Activated CD8-positive, alpha-beta memory T cell treated with anti-CD3 and anti-CD28 coated beads, Interleukin-2, amount 50 U/mL, for 24 hours (primary cell): ENCODE measurements at regions not wholly inside any gene's neighbourhood (a gene's known extent, or its start where the extent isn't known, plus 50 kb on each side); places are given as distances from the start of the nearest gene placed in this dataset.

Source experiments
- DNase-seq: peaks from one replicate; pipeline ENCODE4 v3.0.0-alpha.2; 2020; ENCODE audit errors: extremely low read depth

DNA sequence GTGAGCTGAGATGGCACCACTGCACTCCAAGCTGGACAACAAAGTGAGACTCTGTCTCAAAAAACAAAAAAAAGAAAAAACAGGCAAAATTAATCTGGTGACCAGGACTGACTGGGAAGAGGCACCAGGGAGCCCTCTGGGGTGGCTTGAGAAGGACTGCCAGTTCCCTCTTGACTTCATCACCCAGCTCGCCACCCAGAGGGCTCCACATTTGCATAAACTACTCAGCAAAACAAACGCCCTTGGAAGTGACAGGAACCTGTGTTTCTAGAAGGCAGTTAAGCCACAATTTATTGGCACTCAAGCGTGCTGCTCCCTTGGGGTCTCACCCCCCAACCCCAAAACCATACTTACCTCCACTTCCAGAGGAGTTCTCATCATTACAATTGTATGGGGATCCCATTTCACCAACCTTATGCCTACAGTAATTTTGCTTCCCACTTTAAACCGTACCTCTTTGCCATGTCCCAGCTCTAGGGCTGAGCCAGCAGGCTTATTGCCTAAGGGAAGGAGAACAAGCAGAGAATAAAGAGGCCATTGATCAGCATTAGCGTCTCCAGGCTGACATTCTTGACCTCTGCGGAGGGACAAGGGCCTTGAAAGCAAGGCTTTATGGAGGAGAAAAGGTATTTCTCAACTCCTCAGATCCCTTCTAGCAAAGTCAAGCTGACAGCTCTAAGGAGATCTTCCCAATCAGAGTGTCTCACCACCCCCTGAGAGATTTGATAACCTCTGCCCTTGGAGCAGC, 357.4 kb downstream of the SHQ1 start:
- no peak for DNase-seq

DNA sequence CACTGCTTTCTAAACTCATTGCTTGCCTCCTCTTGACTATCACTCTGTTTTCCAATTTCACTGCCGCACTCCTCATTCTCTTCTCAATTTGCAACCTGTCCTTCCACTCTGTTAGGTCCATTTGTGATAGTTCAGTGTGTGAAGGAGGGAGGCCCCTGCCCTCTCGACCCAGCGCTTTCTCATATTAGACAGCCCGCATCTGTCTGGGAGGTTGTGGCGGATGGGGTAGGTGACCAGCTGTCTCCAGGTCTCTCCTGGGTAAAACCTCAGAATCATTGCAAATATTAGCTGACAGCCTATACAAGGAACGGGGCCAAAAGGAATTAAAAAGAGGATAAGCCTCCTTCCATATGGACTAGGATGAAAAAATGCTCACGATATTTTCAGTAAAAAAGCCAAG, 358.3 kb downstream of the SHQ1 start:
- DNase-seq, result no peak

DNA sequence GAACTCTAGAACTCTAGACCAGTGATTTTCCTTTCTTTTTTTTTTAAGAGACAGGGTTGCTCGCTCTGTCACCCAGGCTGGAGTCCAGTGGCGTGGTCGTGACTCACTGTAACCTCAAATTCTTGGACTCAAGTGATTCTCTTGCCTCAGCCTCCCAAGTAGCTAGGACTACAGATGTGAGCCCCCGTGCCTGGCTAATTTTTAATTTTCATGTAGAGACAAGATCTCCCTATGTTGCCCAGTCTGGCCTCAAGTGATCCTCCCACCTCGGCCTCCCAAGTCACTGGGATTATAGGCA, 359.6 kb downstream of the SHQ1 start:
- no peak for DNase-seq

DNA sequence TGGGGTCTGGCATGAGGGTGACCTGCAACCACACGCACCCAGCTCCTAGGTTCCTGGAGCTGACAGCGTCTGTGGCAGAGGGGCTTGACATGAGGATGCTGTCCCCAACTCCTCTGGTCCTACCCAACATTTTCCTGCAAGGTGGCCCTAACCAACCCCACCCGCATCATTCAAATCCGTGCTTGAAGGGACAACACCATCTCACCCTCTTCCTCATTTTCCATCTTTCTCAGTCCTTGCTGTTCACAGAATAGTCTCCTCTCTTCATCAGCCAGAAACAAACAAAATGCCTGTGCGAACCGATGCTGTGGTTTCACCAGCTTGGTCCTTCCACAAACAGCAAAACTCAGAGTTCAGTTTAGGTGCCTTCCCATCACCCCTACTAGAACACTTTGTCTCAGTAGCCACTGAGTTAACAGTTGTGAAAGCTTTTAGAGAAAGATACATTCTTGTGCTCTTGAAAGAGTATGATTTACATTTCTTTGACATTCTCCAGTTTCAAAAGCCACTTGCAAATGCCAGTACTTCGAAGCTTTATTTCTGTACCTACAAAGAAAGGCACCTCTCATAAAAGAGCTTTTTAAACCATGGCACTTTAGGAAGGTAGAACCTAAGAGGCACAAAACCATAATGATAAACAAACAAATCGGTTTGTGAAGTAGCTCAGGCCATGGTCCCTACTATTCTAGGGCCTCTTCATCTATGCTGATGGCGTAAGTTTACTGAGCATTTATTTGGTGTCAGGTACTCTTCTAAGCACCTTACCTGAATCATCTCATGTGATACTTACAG, 360.1 kb downstream of the SHQ1 start:
- no peak for DNase-seq

DNA sequence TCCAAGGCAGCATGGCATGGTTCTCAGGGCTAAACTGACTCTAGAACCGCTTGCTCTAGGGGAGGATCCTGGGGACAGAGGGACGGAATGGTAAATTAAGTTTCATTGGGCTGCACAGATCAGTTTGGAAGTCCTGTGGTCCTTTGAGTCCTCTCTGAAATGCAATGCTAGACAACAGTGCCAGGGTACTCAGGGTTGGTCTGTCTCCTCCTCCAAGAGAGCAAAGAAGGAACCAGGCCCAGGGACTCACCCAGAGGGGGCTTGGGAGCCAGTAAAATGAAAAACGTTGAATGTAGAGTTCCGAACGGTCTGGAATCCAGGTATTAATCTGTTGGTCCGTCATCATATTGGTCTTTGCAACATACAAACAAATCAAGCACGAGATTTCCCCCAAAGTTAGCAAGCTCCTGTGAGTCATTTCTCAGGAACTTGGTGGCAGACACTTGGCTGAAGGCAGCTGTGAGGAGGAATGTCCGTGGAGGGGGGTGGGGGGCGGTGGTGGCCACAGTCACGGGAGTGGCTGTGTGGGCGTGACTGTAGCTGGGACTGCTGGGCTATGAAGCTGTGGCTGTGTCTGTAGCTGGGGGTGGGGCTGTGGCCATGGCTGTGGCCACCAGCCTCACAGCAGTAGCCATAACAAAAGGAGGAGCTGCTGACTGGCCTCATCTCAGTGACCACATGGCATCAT, 361.0 kb downstream of the SHQ1 start:
- DNase-seq, result peak; percentile 30

DNA sequence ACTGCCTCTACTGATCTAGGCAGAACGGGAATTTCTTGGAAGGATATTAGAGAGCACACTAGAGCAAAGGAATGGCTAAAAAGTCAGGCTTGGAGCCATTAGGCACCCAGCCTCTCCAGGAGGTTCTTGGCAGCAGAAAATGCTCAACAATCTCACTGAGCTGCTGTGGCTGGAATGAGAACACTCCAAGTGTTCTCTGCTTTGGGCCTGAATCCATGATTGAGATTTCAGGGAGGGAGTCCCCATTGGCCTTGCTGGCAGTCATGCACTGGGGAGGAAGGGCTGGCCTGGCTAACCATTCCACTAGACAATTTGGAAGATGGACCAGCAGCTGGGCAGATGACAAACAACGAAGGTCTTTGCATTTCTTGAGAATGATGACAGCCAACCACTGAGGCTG, 362.6 kb downstream of the SHQ1 start:
- DNase-seq, result no peak

DNA sequence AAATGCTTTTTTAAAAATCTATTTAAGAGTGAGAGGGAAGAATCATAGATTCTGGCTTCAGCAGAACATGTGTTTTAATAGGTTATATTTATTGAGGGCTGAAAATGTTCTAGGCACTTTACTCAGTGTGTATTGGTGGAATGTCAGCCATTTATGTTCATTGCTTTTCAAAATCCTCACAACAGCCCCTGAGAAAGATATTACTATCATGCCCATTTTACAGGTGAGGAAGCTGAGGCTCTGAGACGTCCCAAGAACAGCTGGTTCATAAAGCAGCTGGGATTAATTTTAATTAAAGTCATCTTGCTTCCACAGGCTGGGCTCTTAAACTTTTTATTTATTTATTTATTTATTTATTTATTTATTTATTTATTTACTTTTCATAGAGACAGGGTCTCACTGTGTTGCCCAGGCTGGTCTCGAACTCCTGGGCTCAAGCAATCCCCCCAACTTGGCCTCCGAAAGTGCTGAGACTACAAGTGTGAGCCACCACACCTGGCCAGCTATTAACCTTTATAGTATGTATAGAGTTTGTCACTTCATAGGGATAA, 364.6 kb downstream of the SHQ1 start:
- DNase-seq, result no peak

DNA sequence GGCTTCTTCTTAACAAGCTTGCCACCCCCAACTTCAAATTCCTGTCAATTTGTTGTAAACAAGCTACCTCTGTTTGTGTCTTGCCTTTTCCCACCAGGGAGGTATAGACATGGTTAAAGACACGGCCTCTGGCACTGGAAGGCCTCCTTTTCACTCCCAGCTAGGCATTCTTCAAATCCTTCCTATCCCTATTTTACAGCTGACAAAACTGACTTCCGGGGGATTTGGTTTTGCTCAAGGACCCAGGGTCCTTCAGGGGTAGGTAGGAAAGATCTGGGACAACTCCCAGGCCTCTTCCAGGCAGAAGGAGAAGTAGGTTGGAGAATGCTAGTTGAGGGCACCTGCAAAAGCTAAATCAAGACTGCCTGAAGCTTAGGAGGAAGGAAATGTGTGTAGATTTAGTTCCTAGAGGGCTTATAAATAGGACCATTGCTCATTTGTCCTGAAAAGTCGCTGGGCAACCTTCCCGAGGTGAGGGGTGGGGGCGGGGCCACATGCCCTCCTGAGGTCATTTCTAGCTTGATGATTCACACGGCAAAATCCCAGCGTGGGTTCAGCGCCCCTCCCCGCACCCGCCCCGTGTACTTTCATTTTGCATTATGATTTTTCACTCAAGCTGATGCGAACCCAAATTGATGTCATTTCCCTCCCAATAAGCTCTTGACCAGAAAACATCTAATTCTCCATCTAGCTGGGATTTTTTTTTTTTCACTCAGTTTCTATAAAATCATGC, 365.5 kb downstream of the SHQ1 start:
- peak; percentile 53 for DNase-seq

DNA sequence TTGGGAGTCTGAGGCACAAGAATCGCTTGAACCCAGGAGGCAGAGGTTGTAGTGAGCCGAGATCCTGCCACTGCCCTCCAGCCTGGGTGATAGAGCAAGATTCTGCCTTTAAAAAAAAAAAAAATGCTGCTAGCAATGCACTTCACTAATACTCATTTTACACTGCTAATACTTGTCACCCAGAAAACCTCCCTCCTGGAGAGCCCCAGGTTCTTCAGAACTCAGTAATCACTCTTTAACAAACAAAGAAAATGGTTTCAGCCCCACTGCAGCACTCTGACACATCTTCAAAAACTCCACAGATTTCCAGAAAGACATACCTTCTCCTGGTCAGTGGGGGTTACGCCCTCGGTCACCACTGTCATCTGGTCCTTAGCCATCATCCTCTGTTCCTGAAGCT, 366.7 kb downstream of the SHQ1 start:
- DNase-seq, result no peak

DNA sequence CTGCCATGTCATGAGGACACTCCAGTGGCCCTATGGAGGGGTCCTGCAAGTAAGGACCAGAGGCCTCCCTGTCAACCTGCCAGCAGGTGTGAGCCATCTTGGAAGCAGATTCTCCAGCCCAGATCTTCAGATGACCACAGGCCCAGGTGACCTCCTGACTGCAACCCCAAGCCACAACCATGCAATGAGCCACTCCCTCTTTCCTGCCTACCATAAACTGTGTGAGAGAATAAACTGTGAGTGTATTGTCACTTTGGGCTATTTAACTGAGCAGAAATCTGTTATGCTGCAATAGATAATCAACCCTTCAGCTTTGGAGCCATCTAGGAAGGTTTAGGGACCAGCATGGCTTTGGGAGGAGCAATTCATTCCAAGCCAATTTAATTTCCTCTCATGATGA, 367.9 kb downstream of the SHQ1 start:
- no peak for DNase-seq

DNA sequence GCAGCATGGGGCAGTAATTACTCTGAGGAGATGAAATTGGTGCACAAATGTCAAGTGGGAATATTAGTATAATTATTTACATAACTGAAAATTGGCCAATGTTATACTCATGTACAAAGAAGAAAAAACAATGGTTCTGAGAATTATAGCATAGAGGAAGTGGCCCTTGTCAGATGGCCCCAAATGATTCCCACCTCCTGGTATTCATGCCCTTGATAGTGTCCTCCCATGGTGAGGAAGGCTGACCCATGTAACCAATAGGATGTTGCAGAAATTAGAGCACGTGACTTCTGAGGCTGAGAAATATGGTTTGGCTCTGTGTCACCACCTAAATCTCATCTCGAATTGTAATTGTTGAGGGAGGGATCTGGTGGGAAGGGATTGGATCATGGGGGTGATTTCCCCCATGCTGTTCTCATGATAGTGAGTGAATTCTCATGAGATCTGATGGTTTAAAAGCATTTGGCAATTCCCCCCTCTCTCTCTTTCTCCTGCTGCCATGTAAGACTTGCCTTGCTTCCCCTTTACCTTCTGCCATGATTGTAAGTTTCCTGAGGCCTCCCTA, 368.5 kb downstream of the SHQ1 start:
- DNase-seq, result no peak

DNA sequence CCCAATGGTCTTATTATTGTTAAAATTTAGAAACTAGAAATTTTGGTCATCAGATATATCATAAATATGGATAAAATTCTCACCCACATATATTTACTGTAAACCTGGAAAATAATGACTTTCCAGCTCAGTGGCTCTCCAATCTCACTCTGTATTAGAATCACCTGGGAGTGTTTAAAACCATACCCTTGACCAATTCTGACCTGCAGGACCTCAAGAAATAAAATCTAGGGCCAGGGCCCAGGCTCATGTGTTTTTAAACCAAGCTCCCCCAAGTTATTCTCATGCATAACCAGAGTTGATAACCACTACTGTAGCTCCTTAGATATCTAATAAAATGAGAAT, 372.1 kb downstream of the SHQ1 start:
- DNase-seq, result no peak

DNA sequence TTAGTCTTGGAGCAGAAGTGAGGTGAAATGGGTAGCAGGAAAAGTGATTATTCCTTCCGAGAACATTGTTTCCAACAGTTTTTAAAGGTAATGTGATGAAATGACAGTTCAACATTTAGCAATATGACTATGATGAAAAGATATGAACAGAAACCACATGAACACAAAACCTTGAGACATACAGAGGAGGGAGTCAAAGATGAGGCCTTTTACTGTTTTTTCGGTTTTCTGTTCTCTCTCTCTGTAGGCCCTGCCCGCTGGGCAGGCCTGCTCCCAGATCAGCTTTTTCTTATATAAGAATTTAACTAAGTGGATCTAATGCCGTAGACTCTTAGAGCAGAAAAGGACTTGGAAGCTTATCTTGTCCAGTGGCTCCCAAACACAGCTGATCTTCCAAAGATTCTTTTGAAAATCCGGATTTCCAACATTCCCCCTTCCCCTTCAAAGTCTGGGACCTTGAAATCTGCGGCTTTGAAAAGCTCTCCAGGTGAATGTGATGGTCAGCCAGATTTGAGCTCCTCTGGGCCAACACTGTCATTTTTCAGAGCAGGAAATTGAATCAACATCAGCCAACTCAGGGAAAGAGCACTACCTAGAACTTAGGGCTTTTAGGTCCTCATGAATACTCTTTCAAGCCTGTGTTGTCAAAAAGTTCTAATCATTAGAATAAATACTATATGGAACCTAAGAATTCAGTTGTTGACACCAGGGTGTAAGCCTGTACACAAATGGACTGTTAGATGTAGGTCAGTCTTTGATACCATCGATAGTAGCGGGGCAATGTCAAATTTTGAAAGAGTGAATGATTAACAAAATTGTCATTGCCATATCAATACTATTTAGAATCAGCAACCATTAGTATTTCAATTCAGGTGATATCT, 372.7 kb downstream of the SHQ1 start:
- no peak for DNase-seq

DNA sequence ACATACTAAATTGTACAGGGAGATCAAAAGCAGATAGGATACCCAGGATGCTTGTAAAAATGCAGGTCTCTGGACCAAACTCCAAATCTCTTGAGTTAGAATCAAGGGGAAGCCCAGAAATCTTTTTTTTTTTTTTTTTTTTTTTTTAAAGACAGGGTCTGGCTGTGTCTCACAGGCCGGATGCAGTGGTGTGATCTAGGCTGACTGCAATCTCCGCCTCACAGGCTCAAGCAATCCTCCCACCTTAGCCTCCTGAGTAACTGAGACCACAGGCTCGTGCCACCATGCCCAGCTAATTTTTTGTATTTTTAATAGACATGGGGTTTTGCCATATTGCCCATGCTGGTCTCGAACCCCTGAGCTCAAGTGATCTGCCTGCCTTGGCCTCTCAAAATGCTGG, 373.5 kb downstream of the SHQ1 start:
- no peak for DNase-seq

DNA sequence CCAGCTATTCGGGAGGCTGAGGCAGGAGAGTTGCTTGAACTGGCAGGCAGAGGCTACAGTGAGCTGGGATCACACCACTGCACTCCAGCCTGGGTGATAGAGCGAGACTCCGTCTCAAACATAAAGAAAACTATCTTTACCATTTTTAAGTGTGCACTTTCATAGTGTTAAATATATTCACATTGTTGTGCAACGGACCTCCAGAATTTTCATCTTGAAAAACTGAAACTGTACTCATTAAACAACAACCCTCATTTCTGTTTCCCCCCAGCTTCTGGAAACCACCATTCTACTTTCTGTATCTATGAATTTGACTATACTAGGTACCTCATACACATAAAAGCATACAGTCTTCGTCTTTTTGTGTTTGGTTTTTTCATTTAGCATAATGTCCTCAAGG, 375.1 kb downstream of the SHQ1 start:
- DNase-seq, result no peak

DNA sequence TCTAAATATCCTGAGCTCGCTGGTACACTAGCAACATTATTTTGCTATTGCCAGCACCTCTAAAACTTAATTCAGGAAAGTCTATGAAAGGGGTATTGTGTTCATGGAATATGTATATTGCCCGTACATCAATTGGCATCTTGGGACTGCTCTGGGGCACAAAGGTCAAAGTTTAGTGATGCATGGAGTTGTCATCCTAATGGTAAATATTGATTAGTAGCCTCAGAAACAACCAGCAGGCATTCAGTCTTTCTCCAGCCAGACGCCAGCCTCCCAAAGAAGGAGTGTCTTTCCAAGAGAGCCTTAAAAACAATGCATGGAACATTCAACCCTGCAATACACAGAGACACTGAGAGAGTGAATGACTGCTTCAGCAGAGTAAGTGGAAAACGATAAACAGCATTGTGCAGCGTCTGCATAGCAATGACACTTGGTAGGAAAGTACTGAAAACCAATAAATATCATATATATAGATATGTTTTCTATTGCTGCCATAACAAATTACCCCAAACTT, 377.3 kb downstream of the SHQ1 start:
- DNase-seq, result no peak

DNA sequence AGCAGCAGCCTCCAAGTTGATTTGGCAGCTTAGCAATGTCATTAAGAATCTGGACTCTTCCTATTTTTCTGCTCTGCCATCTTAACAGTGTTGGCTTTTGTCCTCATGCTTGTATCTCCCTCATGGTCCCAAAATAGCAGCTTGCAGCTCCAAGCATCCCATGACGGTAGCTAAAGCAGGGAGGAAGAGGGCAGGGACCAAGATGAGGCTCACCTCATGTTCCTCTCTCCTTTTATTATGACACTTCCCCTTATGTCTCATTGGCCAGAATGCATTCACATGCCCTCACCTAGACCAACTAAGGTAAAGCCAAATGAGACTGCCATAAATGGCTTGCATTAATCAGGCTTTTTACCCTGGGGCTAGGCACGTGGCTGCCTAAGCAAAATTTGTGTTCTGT, 382.4 kb downstream of the SHQ1 start:
- DNase-seq, result no peak

DNA sequence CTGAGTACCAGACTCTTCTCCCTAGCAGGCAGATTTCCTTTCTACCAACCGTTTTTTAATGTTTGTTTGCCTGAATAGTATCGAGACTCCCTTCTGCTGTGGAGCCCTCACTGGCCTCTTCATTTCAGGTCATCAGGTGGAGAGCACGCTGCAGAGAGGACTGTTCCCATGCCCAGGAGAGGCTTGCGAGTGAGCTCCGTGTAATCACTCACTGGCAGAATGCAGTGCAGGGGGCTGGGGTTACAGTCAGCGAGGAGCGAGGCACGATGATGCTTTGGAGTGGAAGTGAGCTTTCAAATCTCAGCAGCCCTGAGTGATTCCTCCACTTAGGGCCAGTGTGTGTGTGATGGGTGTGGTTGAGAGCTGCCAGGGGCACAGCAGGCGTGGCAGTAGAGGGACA, 385.2 kb downstream of the SHQ1 start:
- DNase-seq, result no peak

DNA sequence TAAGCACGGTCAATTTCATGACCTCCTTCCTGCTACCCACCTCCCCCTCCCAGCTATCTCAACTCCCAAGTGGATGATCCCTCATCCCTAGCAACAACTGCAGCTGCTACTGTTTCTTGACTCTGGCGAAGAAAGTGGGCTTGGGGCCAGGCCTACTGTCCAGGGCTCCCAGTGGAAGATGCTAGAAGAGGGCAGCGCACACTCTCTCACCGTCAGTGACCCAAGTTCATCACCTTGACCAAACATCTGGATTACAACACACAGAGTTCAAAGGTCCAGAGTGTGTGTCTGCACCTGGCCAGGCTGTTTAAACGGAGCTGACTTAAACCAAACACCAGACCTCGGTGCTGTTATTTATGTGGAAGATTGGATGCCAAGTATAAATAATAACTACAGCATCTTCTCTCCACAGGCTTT, 385.6 kb downstream of the SHQ1 start:
- no peak for DNase-seq

DNA sequence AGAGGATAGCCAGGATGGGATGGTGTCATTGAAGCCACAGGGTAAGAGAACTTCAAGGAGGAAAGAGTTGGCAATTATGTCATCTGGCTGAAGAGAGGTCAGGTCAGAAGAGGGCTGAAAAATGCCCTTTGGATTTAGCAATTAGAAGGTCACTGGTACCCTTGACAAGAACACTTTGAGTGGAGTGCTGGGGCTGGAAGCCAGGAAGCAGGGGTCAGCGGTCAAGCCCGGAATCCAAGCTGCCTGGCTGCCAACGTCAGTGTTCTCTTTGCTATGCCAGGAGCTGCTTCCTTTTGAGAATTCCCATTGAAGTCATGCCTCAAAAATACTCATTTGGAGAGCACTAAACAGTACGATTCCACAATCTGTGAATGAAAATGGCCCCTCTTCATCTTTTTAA, 386.5 kb downstream of the SHQ1 start:
- DNase-seq, result no peak
